ENCODE measurements at regions not wholly inside any gene's neighbourhood (a gene's known extent, or its start where the extent isn't known, plus 50 kb on each side); places are given as distances from the start of the nearest gene placed in this dataset.
"Not testable (repeated sequence)": the region's sequence is repeated elsewhere in the genome, so short reads cannot be mapped to it uniquely, and the experiment has no call there.

- DNase-seq, result no peak
Observed at GRCh38 chr10:21405981-21406380, 119.5 kb downstream of the SKIDA1 start.

- no peak for DNase-seq
Observed at GRCh38 chr10:21403256-21404015, 122.0 kb downstream of the SKIDA1 start.

GRCh38 chr10:21402606-21403083 lies 122.8 kb downstream of the SKIDA1 start:
- DNase-seq, result no peak

DNA sequence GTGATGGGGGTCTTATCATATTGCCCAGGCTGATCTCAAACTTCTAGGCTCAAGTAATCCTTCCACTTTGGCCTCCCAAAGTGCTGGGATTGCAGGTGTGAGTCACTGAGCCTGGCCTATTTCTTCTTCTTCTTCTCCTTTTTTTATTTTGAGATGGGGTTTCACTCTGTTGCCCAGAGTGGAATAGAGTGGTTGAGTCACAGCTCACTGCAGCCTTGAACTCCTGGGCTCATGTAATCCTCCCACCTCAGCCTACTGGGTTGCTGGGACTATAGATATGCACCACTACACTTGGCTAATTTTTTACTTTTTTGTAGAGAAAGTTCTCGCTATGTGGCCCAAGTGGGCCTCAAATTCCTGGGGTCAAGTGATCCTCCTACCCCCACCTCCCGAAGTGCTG lies 124.3 kb downstream of the SKIDA1 start:
- no peak for DNase-seq

- no peak for DNase-seq
Observed at GRCh38 chr10:21399392-21400035, 126.0 kb downstream of the SKIDA1 start.

- DNase-seq, result no peak
Observed at GRCh38 chr10:21398563-21399231, 126.8 kb downstream of the SKIDA1 start.

- DNase-seq, result no peak
Observed at GRCh38 chr10:21396889-21397288, 128.6 kb downstream of the SKIDA1 start.

DNA sequence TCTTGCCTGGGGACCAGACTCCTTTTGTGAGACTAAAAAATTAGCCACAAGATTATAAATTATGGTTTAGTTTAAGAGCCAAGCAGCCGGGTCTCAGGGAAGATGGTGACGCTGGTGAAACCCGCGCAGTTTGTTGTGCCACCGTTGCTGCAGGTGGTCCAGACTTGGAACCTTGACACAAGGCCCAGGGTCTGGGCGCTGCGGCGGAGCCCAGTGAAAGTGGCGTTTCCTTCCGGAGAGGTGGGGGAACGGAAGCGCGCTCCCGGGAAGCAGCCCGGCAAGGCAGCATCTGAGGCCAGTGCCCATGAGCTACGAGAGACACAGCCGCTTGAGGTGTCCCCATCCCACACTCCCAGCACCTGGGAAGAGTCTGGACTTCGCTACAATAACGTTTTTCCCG lies 131.6 kb downstream of the SKIDA1 start:
- no peak for DNase-seq

GRCh38 chr10:21388589-21388988 lies 136.9 kb downstream of the SKIDA1 start:
- no peak for DNase-seq

- no peak for DNase-seq
Observed at GRCh38 chr10:21387868-21388267, 137.6 kb downstream of the SKIDA1 start.

DNA sequence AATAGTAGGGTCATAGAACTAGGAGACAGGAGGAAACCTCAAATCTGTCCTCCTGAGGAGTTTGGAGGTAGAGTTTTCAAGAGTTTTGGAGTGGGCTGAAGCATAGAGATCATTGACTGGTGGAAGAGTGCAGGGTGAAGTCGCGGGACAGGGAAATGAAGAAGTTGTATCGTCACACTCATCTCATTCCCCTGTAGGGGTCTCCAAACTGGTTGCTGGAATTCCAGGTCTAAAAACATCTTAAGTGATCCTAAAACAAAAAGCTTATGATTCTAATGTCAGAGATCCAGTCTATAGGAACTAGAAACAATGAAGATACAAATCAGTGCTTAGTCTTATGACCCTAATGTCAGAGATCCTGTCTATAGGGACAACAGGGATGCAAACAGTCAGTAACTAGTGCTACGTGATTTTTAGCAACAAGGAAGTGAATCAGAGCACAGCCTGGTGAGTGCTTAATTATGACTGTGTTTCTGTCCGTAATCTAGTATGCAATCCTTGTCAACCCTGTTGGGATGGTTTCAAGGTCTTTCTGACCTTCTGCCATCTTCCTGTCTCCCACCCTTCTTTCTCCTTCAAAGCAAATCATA lies 139.4 kb downstream of the SKIDA1 start:
- DNase-seq, result no peak

- DNase-seq, result no peak
Observed at GRCh38 chr10:21385536-21385935, 139.9 kb downstream of the SKIDA1 start.

DNA sequence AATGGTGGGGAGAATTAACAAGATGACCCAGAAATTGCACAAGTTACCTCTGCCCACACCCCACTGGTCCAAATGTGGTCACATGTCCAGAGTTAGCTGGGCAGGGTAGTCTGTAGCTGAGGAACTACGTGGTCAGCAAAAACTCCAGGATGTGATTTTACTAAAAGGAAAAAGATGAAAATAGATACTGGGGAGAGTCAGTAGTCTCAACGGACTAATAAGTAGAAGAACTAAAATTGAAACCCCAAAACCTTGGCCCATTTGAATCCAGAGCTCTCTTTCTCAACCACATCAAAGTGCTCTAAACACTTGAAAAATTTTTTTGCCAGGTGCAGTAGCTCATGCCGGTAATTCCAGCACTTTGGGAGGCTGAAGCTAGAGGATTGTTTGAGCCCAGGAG lies 146.3 kb downstream of the SKIDA1 start:
- DNase-seq, result no peak

GRCh38 chr10:21375274-21375673 lies 150.2 kb downstream of the SKIDA1 start:
- not testable (repeated sequence) for DNase-seq

GRCh38 chr10:21373881-21374280 lies 151.6 kb downstream of the SKIDA1 start:
- not testable (repeated sequence) for DNase-seq

- DNase-seq, result peak; percentile 71
Observed at GRCh38 chr10:21372651-21373410, 152.7 kb downstream of the SKIDA1 start.

- no peak for DNase-seq
Observed at GRCh38 chr10:21369697-21370096, 155.8 kb downstream of the SKIDA1 start.

DNA sequence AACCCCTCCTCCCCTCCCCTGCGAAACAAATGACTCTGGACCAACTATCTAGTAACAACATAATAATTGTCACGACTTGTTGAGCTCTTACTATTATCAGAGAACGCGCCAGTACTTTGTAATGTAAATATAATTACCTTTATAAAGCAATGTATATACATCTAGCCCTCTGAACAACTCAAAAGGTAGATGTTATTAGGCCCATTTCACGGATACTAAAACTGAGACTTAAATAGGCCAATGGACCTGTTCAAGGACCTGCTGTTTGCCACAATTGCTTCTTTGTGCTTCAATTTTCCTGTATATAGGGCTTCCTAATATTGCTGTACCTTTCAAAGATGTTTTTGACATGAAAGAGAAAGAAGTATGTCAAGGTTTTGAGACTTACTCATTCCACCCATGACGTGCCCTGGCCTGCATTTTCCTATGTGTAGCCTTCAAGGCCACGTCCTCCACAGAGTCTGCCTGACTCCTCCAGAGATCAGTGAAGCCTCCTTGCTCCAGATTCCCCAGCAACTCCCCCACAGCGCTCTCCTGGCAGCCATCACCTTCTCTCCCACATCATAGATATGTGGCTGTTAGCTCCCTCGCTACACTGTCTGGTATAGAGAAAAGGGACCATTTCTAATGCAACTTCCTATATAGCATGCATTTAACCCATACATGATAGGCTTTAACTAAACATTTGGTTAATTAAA lies 156.6 kb downstream of the SKIDA1 start:
- DNase-seq, result no peak

GRCh38 chr10:21368022-21368582 lies 157.4 kb downstream of the SKIDA1 start:
- no peak for DNase-seq

DNA sequence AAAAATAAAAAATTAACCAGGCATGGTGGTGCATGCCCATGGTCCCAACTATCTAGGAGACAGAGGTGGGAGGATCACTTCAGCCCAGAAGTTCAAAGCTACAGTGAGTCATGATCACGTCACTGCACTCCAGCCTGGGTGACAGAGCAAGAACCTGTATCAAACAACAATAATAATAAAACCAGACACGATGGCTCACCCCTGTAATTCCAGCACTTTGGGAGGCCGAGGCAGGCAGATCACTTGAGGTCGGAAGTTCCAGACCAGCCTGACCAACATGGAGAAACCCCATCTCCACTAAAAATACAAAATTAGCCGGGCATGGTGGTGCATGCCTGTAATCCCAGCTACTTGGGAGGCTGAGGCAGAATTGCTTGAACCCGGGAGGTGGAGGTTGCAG lies 159.4 kb downstream of the SKIDA1 start:
- not testable (repeated sequence) for DNase-seq

- no peak for DNase-seq
Observed at GRCh38 chr10:21364196-21365114, 161.0 kb downstream of the SKIDA1 start.

Data from NCI-H446 treated with DMSO at 0.1 percent for 48 hours (cell line).